ENCODE measurements at regions not wholly inside any gene's neighbourhood (a gene's known extent, or its start where the extent isn't known, plus 50 kb on each side); places are given as distances from the start of the nearest gene placed in this dataset.
A peak's percentile ranks its signal among the peaks of the same experiment; 100 is the strongest.

- H3K9me3 ChIP-seq (ENCODE audit: control insufficient read depth, insufficient read depth, low read length), result no peaks in the 10 kb centered on the region
- DNase-seq (ENCODE audit: low read depth, low spot score), result no peak
- POLR2A ChIA-PET, result no interaction called here
- TF ChIP-seq, protein P1, sequence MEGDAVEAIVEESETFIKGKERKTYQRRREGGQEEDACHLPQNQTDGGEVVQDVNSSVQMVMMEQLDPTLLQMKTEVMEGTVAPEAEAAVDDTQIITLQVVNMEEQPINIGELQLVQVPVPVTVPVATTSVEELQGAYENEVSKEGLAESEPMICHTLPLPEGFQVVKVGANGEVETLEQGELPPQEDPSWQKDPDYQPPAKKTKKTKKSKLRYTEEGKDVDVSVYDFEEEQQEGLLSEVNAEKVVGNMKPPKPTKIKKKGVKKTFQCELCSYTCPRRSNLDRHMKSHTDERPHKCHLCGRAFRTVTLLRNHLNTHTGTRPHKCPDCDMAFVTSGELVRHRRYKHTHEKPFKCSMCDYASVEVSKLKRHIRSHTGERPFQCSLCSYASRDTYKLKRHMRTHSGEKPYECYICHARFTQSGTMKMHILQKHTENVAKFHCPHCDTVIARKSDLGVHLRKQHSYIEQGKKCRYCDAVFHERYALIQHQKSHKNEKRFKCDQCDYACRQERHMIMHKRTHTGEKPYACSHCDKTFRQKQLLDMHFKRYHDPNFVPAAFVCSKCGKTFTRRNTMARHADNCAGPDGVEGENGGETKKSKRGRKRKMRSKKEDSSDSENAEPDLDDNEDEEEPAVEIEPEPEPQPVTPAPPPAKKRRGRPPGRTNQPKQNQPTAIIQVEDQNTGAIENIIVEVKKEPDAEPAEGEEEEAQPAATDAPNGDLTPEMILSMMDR (IDR thresholded peaks at IDR 0.05; ENCODE audit: low read depth, low read length), result no peak
- peaks cover 24% of the 10 kb centered on the region for H3K27me3 ChIP-seq (ENCODE audit: control insufficient read depth, insufficient read depth, low read length)
- no peak overlapping the region for H3K27ac ChIP-seq (ENCODE audit: low read depth, low read length)
- CTCF ChIA-PET, result interaction anchor here (1.4 kb wide), 2 partner anchors 18 to 427 kb away, joined by 4 to 7 read pairs; no protein-coding TSS in a partner anchor
- H3K4me3 ChIP-seq (ENCODE audit: low read depth, low read length), result no peak overlapping the region
These were observed 63.5 kb upstream of the ROR1 start for GRCh38 chr1:63710308-63710707.

GRCh38 chr1:63710761-63711380, 62.9 kb upstream of the ROR1 start:
- DNase-seq (ENCODE audit: low read depth, low spot score), result no peak
- POLR2A ChIA-PET, result no interaction called here
- peaks cover 22% of the 10 kb centered on the region for H3K27me3 ChIP-seq (ENCODE audit: control insufficient read depth, insufficient read depth, low read length)
- H3K9me3 ChIP-seq (ENCODE audit: control insufficient read depth, insufficient read depth, low read length), result no peaks in the 10 kb centered on the region
- TF ChIP-seq, protein P1 (IDR thresholded peaks at IDR 0.05; ENCODE audit: low read depth, low read length), result no peak
- no peak overlapping the region for H3K27ac ChIP-seq (ENCODE audit: low read depth, low read length)
- CTCF ChIA-PET, result interaction anchor here (1.4 kb wide), 2 partner anchors 19 to 427 kb away, joined by 4 to 7 read pairs; no protein-coding TSS in a partner anchor
- no peak overlapping the region for H3K4me3 ChIP-seq (ENCODE audit: low read depth, low read length)

DNA sequence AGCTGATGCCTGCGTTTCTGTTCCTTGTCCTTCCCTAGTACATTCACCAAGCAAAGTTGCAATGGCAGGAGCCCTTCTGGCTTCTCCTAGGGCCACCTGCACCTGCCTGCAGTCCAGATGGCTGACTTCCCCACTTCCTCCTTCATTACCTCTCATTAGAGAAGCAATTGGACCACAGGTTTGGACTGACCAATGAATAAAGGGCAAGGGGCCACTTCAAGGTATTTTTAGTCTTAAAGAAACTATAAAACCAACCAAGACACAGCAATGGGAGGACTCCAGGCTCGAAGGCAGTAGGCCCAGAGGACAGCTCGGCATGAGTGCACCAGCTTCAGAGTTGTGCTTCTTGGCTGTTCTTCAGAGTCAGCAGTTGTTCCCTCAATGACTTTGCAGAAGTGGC, 60.8 kb upstream of the ROR1 start:
- TF ChIP-seq, protein P1 (IDR thresholded peaks at IDR 0.05; ENCODE audit: low read depth, low read length), result no peak
- H3K27me3 ChIP-seq (ENCODE audit: control insufficient read depth, insufficient read depth, low read length), result peaks cover 13% of the 10 kb centered on the region
- ChIA-PET POLR2A (no interaction called here), CTCF (no interaction called here)
- no peak overlapping the region for H3K27ac ChIP-seq (ENCODE audit: low read depth, low read length)
- no peak overlapping the region for H3K4me3 ChIP-seq (ENCODE audit: low read depth, low read length)
- no peak for DNase-seq (ENCODE audit: low read depth, low spot score)
- no peaks in the 10 kb centered on the region for H3K9me3 ChIP-seq (ENCODE audit: control insufficient read depth, insufficient read depth, low read length)

GRCh38 chr1:63713627-63714481, 60.0 kb upstream of the ROR1 start:
- H3K4me3 ChIP-seq (ENCODE audit: low read depth, low read length), result no peak overlapping the region
- POLR2A ChIA-PET, result no interaction called here

More at GRCh38 chr1:63713627-63714481, 60.0 kb upstream of the ROR1 start:
- H3K27me3 ChIP-seq (ENCODE audit: control insufficient read depth, insufficient read depth, low read length), result peaks cover 18% of the 10 kb centered on the region
- TF ChIP-seq, protein P1 (IDR thresholded peaks at IDR 0.05; ENCODE audit: low read depth, low read length), result no peak
- H3K27ac ChIP-seq (ENCODE audit: low read depth, low read length), result no peak overlapping the region
- CTCF ChIA-PET, result interaction anchor here (1.4 kb wide), 1 partner anchor 22 kb away, joined by 8 read pairs; no protein-coding TSS in a partner anchor
- no peaks in the 10 kb centered on the region for H3K9me3 ChIP-seq (ENCODE audit: control insufficient read depth, insufficient read depth, low read length)
- peak; percentile 55 for DNase-seq (ENCODE audit: low read depth, low spot score)

All from AG04450 (cell line).